CD14-positive monocyte (primary cell): ENCODE measurements at regions not wholly inside any gene's neighbourhood (a gene's known extent, or its start where the extent isn't known, plus 50 kb on each side); places are given as distances from the start of the nearest gene placed in this dataset.

Source experiments
- DNase-seq, 3 donors: peaks; one replicate each; pipeline ENCODE4 v3.0.0-alpha.2; 2011 to 2022
- H2AFZ ChIP-seq: 2 replicates; pipeline ENCODE4 v1.6.0; 2012; ENCODE audit warnings: mild to moderate bottlenecking, low read depth, low read length, inconsistent platforms; ENCODE audit not compliant: insufficient read depth, poor library complexity, severe bottlenecking
- H3K27ac ChIP-seq, 2 donors: 1 replicate in 1 of 2; 2 replicates in 1 of 2; pipeline ENCODE4 v1.5.1; 2012 to 2013; ENCODE audit warnings: low read length in 2 of 2, control low read depth in 1 of 2, inconsistent platforms in 1 of 2, low read depth in 1 of 2, mild to moderate bottlenecking in 1 of 2
- H3K27me3 ChIP-seq, 2 donors: one replicate each; pipeline versions ENCODE4 v1.6.0 to v1.6.1; 2011 to 2013; ENCODE audit warnings: low read length in 2 of 2; ENCODE audit not compliant: control insufficient read depth in 2 of 2, insufficient read depth in 2 of 2
- H3K36me3 ChIP-seq, 2 donors: replicated peaks in 1 of 2; 1 replicate in 1 of 2; 2 replicates in 1 of 2; pipeline versions ENCODE4 v1.5.1 to v1.6.1; 2012 to 2013; ENCODE audit warnings: low read length in 2 of 2, control low read depth in 1 of 2, inconsistent platforms in 1 of 2, mild to moderate bottlenecking in 1 of 2; ENCODE audit not compliant: insufficient read depth in 2 of 2, control insufficient read depth in 1 of 2
- H3K4me1 ChIP-seq, 2 donors: 1 replicate in 1 of 2; 2 replicates in 1 of 2; pipeline versions ENCODE4 v1.5.1 to v1.6.1; 2012 to 2013; ENCODE audit warnings: low read length in 2 of 2, control low read depth in 1 of 2, inconsistent platforms in 1 of 2, mild to moderate bottlenecking in 1 of 2, moderate library complexity in 1 of 2; ENCODE audit not compliant: insufficient read depth in 2 of 2, control insufficient read depth in 1 of 2
- H3K4me2 ChIP-seq: replicated peaks from 2 replicates; pipeline ENCODE3; 2012; ENCODE audit warnings: low read length, moderate library complexity, mild to moderate bottlenecking; ENCODE audit not compliant: poor library complexity, severe bottlenecking; ENCODE audit errors: extremely low read depth
- H3K4me3 ChIP-seq, 3 experiments: fragments of 200-600 bp in 1 of 3; sonication (generic) in 1 of 3; replicated peaks in 1 of 3; 1 replicate in 2 of 3; 2 replicates in 1 of 3; pipeline ENCODE4 v1.5.1; 2011 to 2013; ENCODE audit warnings: low read length in 3 of 3, mild to moderate bottlenecking in 3 of 3, control low read depth in 2 of 3, low read depth in 2 of 3, inconsistent platforms in 1 of 3, moderate library complexity in 1 of 3
- H3K79me2 ChIP-seq: 2 replicates; pipeline ENCODE4 v1.6.0; 2012; ENCODE audit warnings: mild to moderate bottlenecking, control low read depth, inconsistent platforms, low read length, moderate library complexity; ENCODE audit not compliant: insufficient read depth
- H3K9ac ChIP-seq: 2 replicates; pipeline ENCODE4 v1.6.0; 2017; ENCODE audit warnings: low read length, mild to moderate bottlenecking; ENCODE audit not compliant: insufficient read depth, poor library complexity, severe bottlenecking
- H3K9me3 ChIP-seq, 2 donors: replicated peaks in 1 of 2; 1 replicate in 1 of 2; 2 replicates in 1 of 2; pipeline versions ENCODE4 v1.5.1 to v1.6.1; 2012 to 2013; ENCODE audit warnings: low read length in 2 of 2, control low read depth in 1 of 2; ENCODE audit not compliant: control insufficient read depth in 1 of 2, insufficient read depth in 1 of 2
- H4K20me1 ChIP-seq: 2 replicates; pipeline ENCODE4 v1.6.0; 2012; ENCODE audit warnings: mild to moderate bottlenecking, low read length, control low read depth, moderate library complexity; ENCODE audit not compliant: insufficient read depth
- H3K27ac Mint-ChIP-seq, 7 donors: one replicate each; pipeline ENCODE4 v1.8.0; 2020; ENCODE audit warnings: mild to moderate bottlenecking in 7 of 7, mixed read lengths in 7 of 7, moderate library complexity in 6 of 7, inconsistent platforms in 2 of 7
- H3K27me3 Mint-ChIP-seq, 3 donors: one replicate each; pipeline ENCODE4 v1.8.0; 2021 to 2022; ENCODE audit warnings: low read depth in 3 of 3, mild to moderate bottlenecking in 3 of 3, mixed read lengths in 3 of 3, moderate library complexity in 3 of 3, inconsistent platforms in 1 of 3
- H3K36me3 Mint-ChIP-seq, 2 donors: one replicate each; pipeline ENCODE4 v1.8.0; 2020; ENCODE audit warnings: mixed read lengths in 2 of 2, inconsistent platforms in 1 of 2, mild to moderate bottlenecking in 1 of 2
- H3K4me1 Mint-ChIP-seq: one replicate; pipeline ENCODE4 v1.8.0; 2020; ENCODE audit warnings: mild to moderate bottlenecking, mixed read lengths
- H3K4me3 Mint-ChIP-seq, 2 donors: one replicate each; pipeline ENCODE4 v1.8.0; 2020; ENCODE audit warnings: mild to moderate bottlenecking in 2 of 2, mixed read lengths in 2 of 2, moderate library complexity in 1 of 2
- H3K9me3 Mint-ChIP-seq, 7 donors: one replicate each; pipeline ENCODE4 v1.8.0; 2020 to 2022; ENCODE audit warnings: mixed read lengths in 7 of 7, mild to moderate bottlenecking in 6 of 7, moderate library complexity in 6 of 7, inconsistent platforms in 2 of 7
- CTCF ChIP-seq: fragments of 200-600 bp; IDR thresholded peaks from one replicate; pipeline ENCODE4 v1.8.0; 2022; ENCODE audit warnings: antibody characterized with exemption, mild to moderate bottlenecking
- WGBS: methylation state at CpG from one replicate; pipeline ENCODE4 v1.1.5; 2013; ENCODE audit warnings: missing lambda C conversion rate; ENCODE audit not compliant: insufficient coverage; 5-methylcytosine and 5-hydroxymethylcytosine counted together
- intact Hi-C, 2 donors: fragments of 100-400 bp; cut with micrococcal nuclease; formaldehyde crosslinking; loops; one replicate each; pipeline versions ENCODE4 v1.15.0 to v1.15.1; 2023

GRCh38 chr14:34059037-34059924, 108.4 kb upstream of the EGLN3 start:
- Histone ChIP-seq H3K27ac (peak overlapping the region in 1 of 2 donors; percentile 67), H3K9ac (peak overlapping the region; percentile 61), H3K4me1 (peaks cover 13 to 15% of the 10 kb centered on the region in 2 donors), H3K36me3 (no peaks in the 10 kb centered on the region), H4K20me1 (no peaks in the 10 kb centered on the region), H3K79me2 (no peaks in the 10 kb centered on the region), H3K4me2 (peak overlapping the region; percentile 84), H2AFZ (peak overlapping the region; percentile 89), H3K9me3 (no peaks in the 10 kb centered on the region), H3K27me3 (peaks cover 0 to 23% of the 10 kb centered on the region in 2 donors), H3K4me3 (peak overlapping the region; percentile 42 to 76 (median 43))
- Mint-ChIP-seq H3K4me1 (peaks cover 15% of the 10 kb centered on the region), H3K27ac (peak overlapping the region in 3 of 7 donors; percentile 13 to 25 (median 21)), H3K27me3 (peaks cover 16 to 26% (median 26%) of the 10 kb centered on the region in 3 donors), H3K36me3 (peaks cover 0 to 5% of the 10 kb centered on the region in 2 donors), H3K4me3 (peak overlapping the region; percentile 78 to 79), H3K9me3 (peaks cover 0 to 4% (median 0%) of the 10 kb centered on the region in 7 donors)
- no peak for TF ChIP-seq CTCF
- intact Hi-C loops = no loop called here
- 82% methylated on average over 9 of the region's 16 CpGs for WGBS
- DNase-seq = no peak

GRCh38 chr14:34058510-34058909, 107.6 kb upstream of the EGLN3 start:
- no CpG with 5 or more reads among the region's 3 CpGs for WGBS
- Histone ChIP-seq H3K36me3 (no peaks in the 10 kb centered on the region), H3K4me3 (no peak overlapping the region), H3K4me2 (no peak overlapping the region), H3K27me3 (peaks cover 0 to 23% of the 10 kb centered on the region in 2 donors), H3K4me1 (peaks cover 13 to 15% of the 10 kb centered on the region in 2 donors), H3K9me3 (no peaks in the 10 kb centered on the region), H4K20me1 (no peaks in the 10 kb centered on the region), H3K79me2 (no peaks in the 10 kb centered on the region), H3K9ac (no peak overlapping the region), H3K27ac (no peak overlapping the region), H2AFZ (no peak overlapping the region)
- Mint-ChIP-seq H3K27me3 (peaks cover 16 to 25% (median 23%) of the 10 kb centered on the region in 3 donors), H3K27ac (no peak overlapping the region), H3K4me1 (peaks cover 15% of the 10 kb centered on the region), H3K9me3 (peaks cover 0 to 4% (median 0%) of the 10 kb centered on the region in 7 donors), H3K4me3 (no peak overlapping the region), H3K36me3 (peaks cover 0 to 5% of the 10 kb centered on the region in 2 donors)
- TF ChIP-seq CTCF = no peak
- DNase-seq = no peak
- intact Hi-C loops = no loop called here
